ENCODE measurements at regions not wholly inside any gene's neighbourhood (a gene's known extent, or its start where the extent isn't known, plus 50 kb on each side); places are given as distances from the start of the nearest gene placed in this dataset.

DNA sequence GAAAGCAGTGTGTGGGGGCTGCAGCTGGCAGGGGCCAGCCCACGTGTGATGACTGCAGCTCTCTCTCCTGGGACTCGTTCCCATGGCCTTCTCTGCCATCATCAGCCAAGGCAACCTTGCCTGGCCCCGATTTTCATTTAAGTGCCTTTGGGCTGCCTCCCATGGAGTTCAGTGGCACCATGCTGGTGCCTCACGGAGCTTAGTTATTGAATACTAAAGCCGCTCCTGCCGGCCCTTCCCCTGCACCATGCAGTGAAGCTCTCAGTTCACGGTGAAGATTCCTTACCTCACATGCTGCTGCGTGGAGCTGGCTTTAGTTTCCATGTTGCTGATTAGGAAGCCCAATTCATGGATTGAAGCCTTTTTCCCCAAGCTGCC, 141.5 kb upstream of the EEPD1 start:
- TF ChIP-seq, protein P1, sequence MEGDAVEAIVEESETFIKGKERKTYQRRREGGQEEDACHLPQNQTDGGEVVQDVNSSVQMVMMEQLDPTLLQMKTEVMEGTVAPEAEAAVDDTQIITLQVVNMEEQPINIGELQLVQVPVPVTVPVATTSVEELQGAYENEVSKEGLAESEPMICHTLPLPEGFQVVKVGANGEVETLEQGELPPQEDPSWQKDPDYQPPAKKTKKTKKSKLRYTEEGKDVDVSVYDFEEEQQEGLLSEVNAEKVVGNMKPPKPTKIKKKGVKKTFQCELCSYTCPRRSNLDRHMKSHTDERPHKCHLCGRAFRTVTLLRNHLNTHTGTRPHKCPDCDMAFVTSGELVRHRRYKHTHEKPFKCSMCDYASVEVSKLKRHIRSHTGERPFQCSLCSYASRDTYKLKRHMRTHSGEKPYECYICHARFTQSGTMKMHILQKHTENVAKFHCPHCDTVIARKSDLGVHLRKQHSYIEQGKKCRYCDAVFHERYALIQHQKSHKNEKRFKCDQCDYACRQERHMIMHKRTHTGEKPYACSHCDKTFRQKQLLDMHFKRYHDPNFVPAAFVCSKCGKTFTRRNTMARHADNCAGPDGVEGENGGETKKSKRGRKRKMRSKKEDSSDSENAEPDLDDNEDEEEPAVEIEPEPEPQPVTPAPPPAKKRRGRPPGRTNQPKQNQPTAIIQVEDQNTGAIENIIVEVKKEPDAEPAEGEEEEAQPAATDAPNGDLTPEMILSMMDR (IDR thresholded peaks at IDR 0.05) = no peak
- no peak for TF ChIP-seq POLR2AphosphoS5 (IDR thresholded peaks at IDR 0.05)

Data from stomach (tissue), 4 donors.